A549 (cell line): ENCODE measurements at regions not wholly inside any gene's neighbourhood (a gene's known extent, or its start where the extent isn't known, plus 50 kb on each side); places are given as distances from the start of the nearest gene placed in this dataset.

Experiments used
- CBX2 ChIP-seq: fragments of 200-600 bp; sonication (generic); IDR thresholded peaks from 2 replicates; pipeline ENCODE4 v1.6.1; 2016; ENCODE audit warnings: low read depth, mild to moderate bottlenecking, borderline replicate concordance
- HDAC2 ChIP-seq: fragments of 200-600 bp; sonication (generic); IDR thresholded peaks from 2 replicates; pipeline ENCODE4 v1.6.1; 2016
- RAD21 ChIP-seq, 2 experiments: fragments of >200 bp in 1 of 2; sonication (Bioruptor Twin) in 1 of 2; formaldehyde crosslinking in 1 of 2; IDR thresholded peaks in 1 of 2; conservative IDR thresholded peaks in 1 of 2; 2 replicates in 1 of 2; 3 replicates in 1 of 2; pipeline ENCODE4 v1.6.1; 2012 to 2018; ENCODE audit warnings: inconsistent platforms in 1 of 2
- SMC3 ChIP-seq: fragments of >200 bp; sonication (Bioruptor Twin); formaldehyde crosslinking; IDR thresholded peaks from 3 replicates; pipeline ENCODE4 v1.6.1; 2018; ENCODE audit warnings: inconsistent platforms
- TF ChIP-seq, protein P1 (sequence below): fragments of >200 bp; sonication (Bioruptor Twin); formaldehyde crosslinking; IDR thresholded peaks from 3 replicates; pipeline ENCODE4 v1.5.1; 2016
- TF ChIP-seq, protein P2 (sequence below): IDR thresholded peaks from 2 replicates; pipeline ENCODE4 v1.6.1; 2012

DNA sequence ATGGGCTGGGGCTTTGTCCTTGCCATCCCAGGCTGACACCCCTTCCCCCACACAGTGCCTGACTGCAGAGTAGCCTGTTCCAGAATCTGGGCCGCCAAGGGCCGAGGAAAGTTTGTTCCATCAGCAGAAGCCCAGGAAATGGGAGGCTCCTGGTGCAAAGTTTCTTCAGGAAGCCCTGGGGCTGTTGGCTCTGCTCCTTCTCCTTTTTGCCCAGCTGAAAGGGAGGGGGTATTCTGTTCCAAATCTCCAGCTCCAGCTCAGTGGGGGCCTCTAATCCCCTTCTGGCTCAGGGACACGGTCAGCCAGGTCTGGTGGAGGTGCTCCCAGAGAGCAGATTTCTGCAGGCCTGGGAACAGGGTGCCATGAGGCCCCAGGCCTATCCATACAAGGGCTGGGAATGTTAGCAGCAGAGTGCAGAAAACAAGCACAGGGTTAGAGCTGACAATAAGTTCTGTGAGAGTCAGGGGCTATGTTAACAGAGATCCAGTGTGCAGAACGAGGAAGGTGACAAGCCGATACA, 399.5 kb downstream of the RPS24 start:
- TF ChIP-seq, protein P1, sequence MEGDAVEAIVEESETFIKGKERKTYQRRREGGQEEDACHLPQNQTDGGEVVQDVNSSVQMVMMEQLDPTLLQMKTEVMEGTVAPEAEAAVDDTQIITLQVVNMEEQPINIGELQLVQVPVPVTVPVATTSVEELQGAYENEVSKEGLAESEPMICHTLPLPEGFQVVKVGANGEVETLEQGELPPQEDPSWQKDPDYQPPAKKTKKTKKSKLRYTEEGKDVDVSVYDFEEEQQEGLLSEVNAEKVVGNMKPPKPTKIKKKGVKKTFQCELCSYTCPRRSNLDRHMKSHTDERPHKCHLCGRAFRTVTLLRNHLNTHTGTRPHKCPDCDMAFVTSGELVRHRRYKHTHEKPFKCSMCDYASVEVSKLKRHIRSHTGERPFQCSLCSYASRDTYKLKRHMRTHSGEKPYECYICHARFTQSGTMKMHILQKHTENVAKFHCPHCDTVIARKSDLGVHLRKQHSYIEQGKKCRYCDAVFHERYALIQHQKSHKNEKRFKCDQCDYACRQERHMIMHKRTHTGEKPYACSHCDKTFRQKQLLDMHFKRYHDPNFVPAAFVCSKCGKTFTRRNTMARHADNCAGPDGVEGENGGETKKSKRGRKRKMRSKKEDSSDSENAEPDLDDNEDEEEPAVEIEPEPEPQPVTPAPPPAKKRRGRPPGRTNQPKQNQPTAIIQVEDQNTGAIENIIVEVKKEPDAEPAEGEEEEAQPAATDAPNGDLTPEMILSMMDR: no peak
- TF ChIP-seq RAD21 (conservative IDR thresholded peaks at IDR 0.05 in 1 of 2, IDR thresholded peaks at IDR 0.05 in 1 of 2): no peak
- no peak for TF ChIP-seq SMC3
- TF ChIP-seq CBX2: no peak
- TF ChIP-seq, protein P2, sequence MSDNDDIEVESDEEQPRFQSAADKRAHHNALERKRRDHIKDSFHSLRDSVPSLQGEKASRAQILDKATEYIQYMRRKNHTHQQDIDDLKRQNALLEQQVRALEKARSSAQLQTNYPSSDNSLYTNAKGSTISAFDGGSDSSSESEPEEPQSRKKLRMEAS: no peak
- TF ChIP-seq HDAC2: no peak
